Panc1 (cell line): ENCODE measurements at regions not wholly inside any gene's neighbourhood (a gene's known extent, or its start where the extent isn't known, plus 50 kb on each side); places are given as distances from the start of the nearest gene placed in this dataset.

ENCODE experiments used
- ATAC-seq: fragments of 200-7000 bp; cut with Tn5 transposase; 2 replicates; pipeline ENCODE4 v1.9.1; 2020; ENCODE audit warnings: mild to moderate bottlenecking, moderate library complexity
- BruUV-seq: library from RNA; stranded (reverse); fragments of 400-500 nt; replicated peaks from 2 replicates; lab custom pipeline; 2021; lab: Mats Ljungman, UMichigan
- CTCF ChIA-PET: fragments of 300-600 bp; sonication (Branson Sonifier 250); formaldehyde crosslinking; loops from one replicate; lab custom pipeline; 2022; ENCODE audit warnings: antibody characterized with exemption; lab: Charles Lee
- POLR2A ChIA-PET: fragments of 300-600 bp; sonication (Branson Sonifier 250); formaldehyde crosslinking; loops from one replicate; lab custom pipeline; 2022; ENCODE audit warnings: antibody characterized with exemption; lab: Charles Lee
- DNase-seq: peaks from one replicate; pipeline ENCODE4 v3.0.0-alpha.2; 2010; ENCODE audit warnings: low read depth, low spot score
- H3K27ac ChIP-seq: 2 replicates; pipeline ENCODE4 v1.5.1; 2011; ENCODE audit warnings: mild to moderate bottlenecking, low read length, inconsistent platforms
- H3K27me3 ChIP-seq: fragments of 200-500 bp; sonication (Bioruptor generic); 2 replicates; pipeline ENCODE4 v1.6.0; 2014; ENCODE audit warnings: low read length, inconsistent platforms; ENCODE audit not compliant: control insufficient read depth, insufficient read depth
- H3K36me3 ChIP-seq: fragments of 200-500 bp; sonication (Bioruptor generic); 2 replicates; pipeline ENCODE4 v1.5.1; 2014; ENCODE audit warnings: inconsistent platforms, mild to moderate bottlenecking, low read length, moderate library complexity; ENCODE audit not compliant: control insufficient read depth, insufficient read depth
- H3K4me1 ChIP-seq: 2 replicates; pipeline ENCODE4 v1.5.1; 2011; ENCODE audit warnings: inconsistent platforms, mild to moderate bottlenecking, low read length, moderate library complexity; ENCODE audit not compliant: control insufficient read depth, insufficient read depth
- H3K4me3 ChIP-seq, 2 experiments: 2 replicates each; pipeline ENCODE4 v1.5.1; 2011 to 2012; ENCODE audit warnings: low read depth in 2 of 2, low read length in 2 of 2, mild to moderate bottlenecking in 2 of 2, inconsistent platforms in 1 of 2, moderate library complexity in 1 of 2
- H3K9me3 ChIP-seq: fragments of 200-500 bp; sonication (Bioruptor generic); 2 replicates; pipeline ENCODE4 v1.5.1; 2014; ENCODE audit warnings: low read depth, mild to moderate bottlenecking, inconsistent platforms, low read length, moderate library complexity; ENCODE audit not compliant: control insufficient read depth, insufficient read depth
- CTCF ChIP-seq: fragments of 450-650 bp; IDR thresholded peaks from 2 replicates; pipeline ENCODE4 v1.5.1; 2017; ENCODE audit warnings: mild to moderate bottlenecking
- POLR2AphosphoS5 ChIP-seq: IDR thresholded peaks from 2 replicates; pipeline ENCODE4 v1.6.1; 2012; ENCODE audit warnings: mild to moderate bottlenecking, low read depth, low read length, moderate library complexity
- REST ChIP-seq, 2 experiments: IDR thresholded peaks; 2 replicates each; pipeline ENCODE4 v1.6.1; 2011 to 2012; ENCODE audit warnings: low read depth in 2 of 2, control low read depth in 1 of 2, low read length in 1 of 2, mild to moderate bottlenecking in 1 of 2, moderate library complexity in 1 of 2; ENCODE audit not compliant: insufficient read depth in 1 of 2
- SIN3A ChIP-seq: IDR thresholded peaks from 2 replicates; pipeline ENCODE4 v1.6.1; 2012; ENCODE audit warnings: low read depth, mild to moderate bottlenecking, low read length, moderate library complexity, borderline replicate concordance; ENCODE audit not compliant: insufficient read depth
- TCF7L2 ChIP-seq: IDR thresholded peaks from 2 replicates; pipeline ENCODE4 v1.6.1; 2011; ENCODE audit warnings: mild to moderate bottlenecking, low read depth, low read length, inconsistent platforms
- in situ Hi-C: cut with HindIII; loops from 2 replicates; pipeline ENCODE4 v1.10.0; 2016; ENCODE audit warnings: low sequenced_read_pairs, low pct_unique_long_range_greater_than_20kb
- intact Hi-C: fragments of 100-400 bp; cut with micrococcal nuclease; formaldehyde crosslinking; loops from one replicate; pipeline ENCODE4 v1.10.0; 2022; ENCODE audit not compliant: unreplicated experiment

- no peaks in the 10 kb centered on the region for H3K9me3 ChIP-seq
- intact Hi-C loops (loop anchor here (2.0 kb wide), 1 partner anchor 64 kb away; no protein-coding TSS in a partner anchor), in situ Hi-C loops (no loop called here)
- ChIA-PET CTCF (no interaction called here), POLR2A (no interaction called here)
- DNase-seq, result no peak
- peak overlapping the region; percentile 95 for H3K27ac ChIP-seq
- ATAC-seq, result peak; percentile 75
- no TSS peak for BruUV-seq
- H3K36me3 ChIP-seq, result no peaks in the 10 kb centered on the region
- H3K27me3 ChIP-seq, result no peaks in the 10 kb centered on the region
- TF ChIP-seq REST (IDR thresholded peaks at IDR 0.05; ENCODE audit: insufficient read depth in 1 of 2, low read depth in 2 of 2, low read length in 1 of 2) (no peak), POLR2AphosphoS5 (peak; percentile 44; the same call in 1 of the 2 replicates), SIN3A (no peak), CTCF (no peak), TCF7L2 (peak; percentile 100)
- no peak overlapping the region for H3K4me3 ChIP-seq
- H3K4me1 ChIP-seq, result peaks cover 35% of the 10 kb centered on the region
These were observed 96.8 kb upstream of the MDM1 start for GRCh38 chr12:68428724-68429501.

GRCh38 chr12:68429696-68430095 lies 97.5 kb upstream of the MDM1 start:
- ATAC-seq (no peak), DNase-seq (no peak)
- ChIA-PET CTCF (no interaction called here), POLR2A (interaction anchor here (0.6 kb wide), 1 partner anchor 68 kb away, joined by 4 read pairs; no protein-coding TSS in a partner anchor)
- no peaks in the 10 kb centered on the region for H3K36me3 ChIP-seq
- no TSS peak for BruUV-seq
- H3K27me3 ChIP-seq, result no peaks in the 10 kb centered on the region
- no peaks in the 10 kb centered on the region for H3K9me3 ChIP-seq
- peaks cover 35% of the 10 kb centered on the region for H3K4me1 ChIP-seq
- no peak overlapping the region for H3K4me3 ChIP-seq
- in situ Hi-C loops (no loop called here), intact Hi-C loops (loop anchor here (2.0 kb wide), 1 partner anchor 65 kb away; no protein-coding TSS in a partner anchor)
- TF ChIP-seq POLR2AphosphoS5, result no peak
- no peak for TF ChIP-seq TCF7L2
- TF ChIP-seq CTCF, result no peak
- no peak for TF ChIP-seq REST (IDR thresholded peaks at IDR 0.05; ENCODE audit: insufficient read depth in 1 of 2, low read depth in 2 of 2, low read length in 1 of 2)
- no peak for TF ChIP-seq SIN3A
- H3K27ac ChIP-seq, result peak overlapping the region; percentile 95
